HG03095 (cell line): ENCODE measurements at regions not wholly inside any gene's neighbourhood (a gene's known extent, or its start where the extent isn't known, plus 50 kb on each side); places are given as distances from the start of the nearest gene placed in this dataset.
"Not testable (repeated sequence)": the region's sequence is repeated elsewhere in the genome, so short reads cannot be mapped to it uniquely, and the experiment has no call there.

Experiments used
- ATAC-seq: cut with Tn5 transposase; IDR thresholded peaks from one replicate; pipeline ENCODE4 v1.9.1; 2021; ENCODE audit warnings: moderate library complexity; ENCODE audit not compliant: unreplicated experiment

DNA sequence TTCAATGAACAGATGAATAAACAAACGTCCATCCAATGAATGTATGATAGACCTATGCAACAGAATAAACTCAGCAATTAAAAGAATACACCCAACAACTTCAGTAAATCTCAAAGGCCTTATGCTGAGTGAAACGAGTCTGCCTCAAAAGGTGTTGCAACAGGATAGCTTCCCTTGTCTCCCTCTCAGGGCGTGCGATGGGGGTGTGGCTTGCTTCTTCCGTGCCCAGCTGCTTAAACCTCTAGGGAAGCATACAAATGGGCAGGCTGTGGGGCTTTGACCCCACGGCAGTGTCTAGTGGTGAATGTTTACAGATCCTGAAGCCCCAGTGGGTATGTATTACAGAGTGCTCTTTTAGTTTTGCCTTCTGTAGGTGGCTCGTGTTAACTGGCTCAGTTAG, 87.0 kb upstream of the CCL21 start:
- no peak for ATAC-seq

DNA sequence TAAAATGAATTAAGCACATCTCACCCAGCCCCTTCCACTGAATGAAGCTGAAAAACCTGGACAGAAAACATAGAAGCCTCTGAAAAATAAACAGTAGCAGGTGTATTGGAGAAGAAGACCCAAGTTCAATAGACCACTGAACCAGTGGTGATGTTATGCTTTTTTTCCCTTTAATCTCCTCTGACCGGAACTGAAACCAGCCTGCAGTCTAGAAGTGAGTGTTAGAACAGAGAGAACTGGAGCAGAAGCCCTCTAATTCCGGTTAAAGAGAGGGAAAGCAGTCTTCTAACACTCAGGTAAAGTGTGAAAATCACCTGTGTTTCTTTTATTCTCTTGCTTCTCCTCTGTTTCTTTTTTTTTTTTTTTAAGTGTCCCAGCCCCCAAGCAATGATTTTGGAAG, 83.5 kb upstream of the CCL21 start:
- no peak for ATAC-seq

DNA sequence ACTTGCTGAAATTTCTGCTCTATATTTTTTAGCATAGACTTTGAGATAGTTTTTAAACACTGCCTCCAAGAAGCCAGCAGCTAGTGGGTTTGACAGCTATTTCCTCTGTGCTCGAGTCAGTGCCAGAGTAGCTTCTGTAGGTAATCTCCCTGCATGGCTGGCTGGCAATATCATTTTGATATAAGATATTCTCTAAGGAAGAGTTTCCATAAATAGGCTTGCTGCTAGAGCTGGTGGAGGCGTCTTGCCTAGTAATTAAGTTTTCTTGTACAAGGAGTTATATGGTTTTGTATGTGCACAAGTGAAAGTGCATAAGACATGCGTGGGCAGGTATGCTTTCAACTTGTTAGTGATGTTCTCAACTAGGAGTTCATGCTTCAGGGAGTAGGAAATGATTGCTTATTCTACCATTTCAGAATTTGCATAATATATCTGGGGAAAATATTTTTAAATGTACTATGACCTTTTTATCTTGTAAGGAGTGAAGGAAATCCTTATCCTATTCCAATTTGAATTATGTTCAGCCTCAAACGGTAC, 74.1 kb upstream of the CCL21 start:
- ATAC-seq = no peak

DNA sequence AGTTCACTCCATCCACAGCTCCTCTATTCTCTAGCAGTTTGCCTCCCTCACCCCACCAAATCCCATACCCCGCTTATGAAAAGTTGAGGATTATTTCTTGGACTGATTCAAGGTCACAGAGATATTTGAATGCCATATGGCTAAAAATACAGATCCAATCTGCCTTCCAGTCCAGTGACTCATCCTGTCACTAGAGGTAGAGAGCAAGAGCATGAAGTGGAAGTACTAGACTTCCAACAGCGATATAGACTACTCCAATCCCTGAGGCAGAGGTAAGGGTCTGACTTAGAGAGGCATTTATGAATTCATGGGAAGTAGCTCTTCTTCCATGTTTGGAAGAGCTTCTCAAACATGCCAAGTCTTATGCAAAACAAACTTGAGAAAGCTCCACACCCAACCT, 72.4 kb upstream of the CCL21 start:
- ATAC-seq = no peak

DNA sequence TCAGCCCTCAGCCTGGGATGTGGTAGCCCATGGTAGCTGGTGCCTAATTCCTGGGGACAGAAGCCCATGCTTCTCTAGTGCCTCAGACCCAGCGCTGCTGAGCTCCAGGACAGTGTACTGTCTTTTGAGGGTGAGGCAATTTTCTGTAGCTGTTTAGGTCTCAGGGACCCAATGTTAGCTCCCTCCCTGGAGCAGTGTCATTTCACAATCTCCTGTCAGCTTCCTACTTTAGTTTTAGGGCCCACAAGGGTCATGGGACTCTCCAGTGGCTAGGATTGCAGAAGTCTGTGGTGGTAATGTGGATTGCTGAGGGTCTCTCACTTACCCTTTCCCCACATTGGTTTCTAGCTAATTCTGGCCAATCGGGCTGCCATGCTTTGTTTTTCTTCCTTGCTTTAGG, 67.7 kb upstream of the CCL21 start:
- ATAC-seq = no peak

DNA sequence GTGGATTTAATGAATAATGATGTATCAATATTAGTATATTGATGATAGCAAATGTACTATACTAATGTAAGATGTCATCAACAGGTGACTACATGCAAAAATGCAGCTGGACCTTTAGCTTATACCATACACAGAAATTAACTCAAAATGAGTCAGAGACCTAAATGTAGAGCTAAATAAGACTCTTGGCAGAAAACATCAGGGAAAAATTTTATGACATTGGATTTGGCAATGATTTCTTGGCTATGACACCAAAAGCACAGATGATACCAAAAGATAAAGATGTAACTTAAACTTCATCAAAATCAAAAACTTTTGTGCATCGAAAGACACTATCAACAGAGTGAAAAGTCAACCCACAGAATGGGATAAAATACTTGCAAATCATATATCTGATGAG, 64.0 kb upstream of the CCL21 start:
- ATAC-seq = no peak

DNA sequence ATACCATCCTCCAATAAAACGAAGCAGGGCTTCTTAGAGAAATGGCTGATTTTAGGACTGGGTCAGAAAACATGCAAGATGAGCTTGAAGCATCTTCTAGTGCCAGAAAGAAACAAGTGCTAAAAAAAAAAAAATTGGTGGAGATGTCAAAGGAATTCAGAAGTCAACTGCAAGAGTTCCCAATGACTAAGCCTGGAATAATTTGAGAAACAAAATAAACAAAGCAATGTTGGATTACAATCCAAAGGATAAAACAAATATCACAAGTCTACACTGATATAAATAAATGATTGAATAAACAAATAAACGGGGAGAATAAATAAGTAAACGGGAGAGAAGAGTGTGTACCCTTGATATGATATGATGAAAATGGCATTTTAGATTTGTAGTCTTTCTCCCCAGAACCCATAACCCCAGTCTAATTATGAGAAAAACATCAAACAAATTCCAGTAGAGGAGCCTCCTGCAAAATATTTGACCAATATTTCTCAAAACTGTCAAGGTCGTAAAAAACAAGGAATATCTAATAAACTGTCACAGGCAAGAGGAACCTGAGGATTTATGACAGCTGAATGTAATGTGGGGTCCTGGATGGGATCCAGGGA, 63.5 kb upstream of the CCL21 start:
- no peak for ATAC-seq

DNA sequence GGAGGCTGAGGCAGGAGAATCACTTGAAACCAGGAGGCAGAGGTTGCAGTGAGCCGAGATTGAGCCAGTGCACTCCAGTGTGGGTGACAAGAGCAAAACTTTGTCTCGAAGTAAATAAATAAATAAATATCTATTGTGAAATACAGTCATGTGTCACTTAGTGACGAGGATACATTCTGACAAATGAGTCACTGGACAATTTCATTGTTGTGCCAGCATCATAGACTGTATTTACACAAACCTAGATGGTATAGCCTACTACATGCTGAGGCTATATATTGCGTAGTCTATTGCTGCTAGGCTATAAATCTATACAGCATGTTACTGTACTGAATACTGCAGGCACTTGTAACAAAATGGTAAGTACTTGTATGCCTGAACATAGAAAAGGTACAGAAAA, 61.1 kb upstream of the CCL21 start:
- no peak for ATAC-seq

DNA sequence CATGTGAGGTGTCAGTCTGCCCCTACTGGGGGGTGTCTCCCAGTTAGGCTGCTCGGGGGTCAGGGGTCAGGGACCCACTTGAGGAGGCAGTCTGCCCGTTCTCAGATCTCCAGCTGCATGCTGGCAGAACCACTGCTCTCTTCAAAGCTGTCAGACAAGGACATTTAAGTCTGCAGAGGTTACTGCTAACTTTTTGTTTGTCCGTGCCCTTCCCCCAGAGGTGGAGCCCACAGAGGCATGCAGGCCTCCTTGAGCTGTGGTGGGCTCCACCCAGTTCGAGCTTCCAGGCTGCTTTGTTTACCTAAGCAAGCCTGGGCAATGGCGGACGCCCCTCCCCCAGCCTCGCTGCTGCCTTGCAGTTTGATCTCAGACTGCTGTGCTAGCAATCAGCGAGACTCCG, 57.2 kb upstream of the CCL21 start:
- not testable (repeated sequence) for ATAC-seq

DNA sequence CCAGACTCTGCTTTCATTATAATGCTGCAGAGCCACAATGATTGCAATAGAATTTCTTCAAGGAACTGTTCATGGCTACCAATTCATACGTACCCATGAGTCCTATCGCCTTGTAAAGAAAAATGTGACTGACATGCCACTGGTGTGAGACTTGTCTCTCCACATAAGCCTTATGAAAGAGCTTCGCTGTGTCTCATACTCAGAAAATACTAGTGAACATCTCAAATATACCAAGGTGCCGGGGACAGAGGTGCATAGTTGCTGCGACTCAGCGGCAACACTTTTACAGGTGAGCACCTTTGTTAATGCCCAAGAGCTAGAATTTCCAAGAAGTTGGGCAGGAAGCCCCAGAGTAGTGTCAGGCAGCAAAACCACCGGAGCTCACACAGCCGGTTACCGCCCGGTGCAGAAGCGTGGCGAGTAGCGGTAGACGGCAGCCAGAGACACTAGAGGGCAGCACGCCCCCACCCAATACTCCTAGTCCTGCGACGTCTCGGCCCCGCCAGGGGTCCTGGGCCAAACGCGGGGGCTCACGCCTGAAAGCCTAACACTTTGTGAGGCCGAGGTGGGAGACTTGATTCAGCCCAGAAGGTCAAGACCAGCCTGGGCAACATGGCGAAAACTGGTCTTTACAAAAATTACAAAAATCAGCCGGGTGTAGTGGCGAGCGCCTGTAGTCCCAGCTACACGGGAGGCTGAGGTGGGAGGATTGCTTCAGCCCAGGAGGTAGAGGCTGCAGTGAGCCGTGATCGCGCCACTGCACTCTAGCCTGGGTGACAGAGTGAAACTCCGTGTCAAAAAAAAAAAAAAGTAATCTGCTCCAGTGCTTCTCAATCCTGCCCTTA, 50.5 kb upstream of the CCL21 start:
- not testable (repeated sequence) for ATAC-seq
